Neural progenitor cell (in vitro differentiated cells): ENCODE measurements at regions not wholly inside any gene's neighbourhood (a gene's known extent, or its start where the extent isn't known, plus 50 kb on each side); places are given as distances from the start of the nearest gene placed in this dataset.

Source experiments
- DNase-seq: peaks from one replicate; pipeline ENCODE4 v3.0.0-alpha.2; 2016; ENCODE audit warnings: low spot score
- H2AFZ ChIP-seq: fragments of 200-600 bp; sonication (generic); replicated peaks from 2 replicates; pipeline ENCODE4 v1.6.1; 2016; ENCODE audit warnings: antibody characterized with exemption
- H3F3A ChIP-seq: fragments of 200-600 bp; sonication (generic); 2 replicates; pipeline ENCODE4 v1.6.1; 2016; ENCODE audit warnings: antibody characterized with exemption, low read depth
- H3K27ac ChIP-seq: fragments of 200-600 bp; sonication (generic); 2 replicates; pipeline ENCODE4 v1.5.1; 2016; ENCODE audit warnings: mild to moderate bottlenecking
- H3K27me3 ChIP-seq: fragments of 200-600 bp; sonication (generic); 2 replicates; pipeline ENCODE4 v1.6.1; 2016; ENCODE audit warnings: mild to moderate bottlenecking, moderate library complexity
- H3K36me3 ChIP-seq: fragments of 200-600 bp; sonication (generic); 2 replicates; pipeline ENCODE4 v1.5.1; 2016
- H3K4me1 ChIP-seq: fragments of 200-600 bp; sonication (generic); 2 replicates; pipeline ENCODE4 v1.6.1; 2016; ENCODE audit warnings: mixed run types
- H3K4me2 ChIP-seq: fragments of 200-600 bp; sonication (generic); 2 replicates; pipeline ENCODE4 v1.6.1; 2016
- H3K4me3 ChIP-seq: fragments of 200-600 bp; sonication (generic); 2 replicates; pipeline ENCODE4 v1.5.1; 2016
- H3K79me2 ChIP-seq: fragments of 200-600 bp; sonication (generic); 2 replicates; pipeline ENCODE4 v1.6.1; 2016; ENCODE audit warnings: low read depth
- H3K9ac ChIP-seq: fragments of 200-600 bp; sonication (generic); 2 replicates; pipeline ENCODE4 v1.6.1; 2016
- H3K9me3 ChIP-seq: fragments of 200-600 bp; sonication (generic); 2 replicates; pipeline ENCODE4 v1.5.1; 2016; ENCODE audit warnings: low read depth
- H4K20me1 ChIP-seq: fragments of 200-600 bp; sonication (generic); 2 replicates; pipeline ENCODE4 v1.6.1; 2016; ENCODE audit warnings: low read depth
- H3K27ac Mint-ChIP-seq: 3 replicates; pipeline ENCODE4 v1.8.0; 2021; ENCODE audit warnings: mixed read lengths
- H3K27me3 Mint-ChIP-seq: 2 replicates; pipeline ENCODE4 v1.8.0; 2022; ENCODE audit warnings: low read depth, mild to moderate bottlenecking, inconsistent platforms, moderate library complexity, mixed read lengths; ENCODE audit not compliant: insufficient read depth
- H3K36me3 Mint-ChIP-seq: 3 replicates; pipeline ENCODE4 v1.8.0; 2021; ENCODE audit warnings: mixed read lengths
- H3K4me1 Mint-ChIP-seq: 3 replicates; pipeline ENCODE4 v1.8.0; 2021; ENCODE audit warnings: mixed read lengths
- H3K4me3 Mint-ChIP-seq: 3 replicates; pipeline ENCODE4 v1.8.0; 2021; ENCODE audit warnings: mild to moderate bottlenecking, moderate library complexity, mixed read lengths
- H3K9me3 Mint-ChIP-seq: 3 replicates; pipeline ENCODE4 v1.8.0; 2020; ENCODE audit warnings: mixed read lengths
- CTCF ChIP-seq: fragments of 200-600 bp; sonication (generic); IDR thresholded peaks from 2 replicates; pipeline ENCODE4 v1.5.1; 2017; ENCODE audit warnings: antibody characterized with exemption, mild to moderate bottlenecking
- EZH2 ChIP-seq: fragments of 200-600 bp; sonication (generic); IDR thresholded peaks from 2 replicates; pipeline ENCODE4 v1.6.1; 2017; ENCODE audit warnings: antibody characterized with exemption, mild to moderate bottlenecking, moderate library complexity
- EZH2phosphoT487 ChIP-seq: fragments of 200-600 bp; sonication (generic); IDR thresholded peaks from 2 replicates; pipeline ENCODE4 v1.6.1; 2017; ENCODE audit warnings: antibody characterized with exemption

GRCh38 chr13:73751290-73751689 is 382.9 kb downstream of the KLF12 start:
- peaks cover 9% of the 10 kb centered on the region for H3K4me1 Mint-ChIP-seq

DNA sequence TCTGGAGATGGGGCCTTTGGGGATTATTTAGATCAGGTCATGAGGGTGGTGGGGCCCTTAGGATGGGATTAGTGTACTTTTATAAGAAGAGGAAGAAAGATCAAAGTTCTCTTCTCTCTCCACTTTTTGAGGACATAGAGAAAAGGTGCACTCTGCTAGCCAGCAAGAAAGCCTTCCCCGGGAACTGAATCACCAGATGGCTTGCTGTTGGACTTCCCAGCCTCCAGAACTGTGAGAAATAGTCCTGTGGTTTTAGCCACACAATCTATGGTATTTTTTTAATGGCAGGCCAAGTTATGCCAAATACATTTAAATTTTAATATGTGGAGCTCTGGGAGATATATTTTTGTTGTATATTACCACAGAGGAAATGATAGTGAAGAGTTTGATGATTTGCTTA is 385.8 kb downstream of the KLF12 start:
- Histone ChIP-seq H3K9ac (no peak overlapping the region), H3K4me2 (no peak overlapping the region), H3K4me3 (no peak overlapping the region), H3K79me2 (no peaks in the 10 kb centered on the region), H3K9me3 (no peaks in the 10 kb centered on the region), H4K20me1 (no peaks in the 10 kb centered on the region), H2AFZ (no peak overlapping the region), H3K4me1 (peaks cover 11% of the 10 kb centered on the region), H3K27ac (no peak overlapping the region), H3K36me3 (no peaks in the 10 kb centered on the region), H3F3A (peaks cover 19% of the 10 kb centered on the region), H3K27me3 (no peaks in the 10 kb centered on the region)
- peaks cover 29% of the 10 kb centered on the region for H3K36me3 Mint-ChIP-seq
- no peak for DNase-seq
- H3K27ac Mint-ChIP-seq: no peak overlapping the region
- no peak for TF ChIP-seq CTCF
- TF ChIP-seq EZH2phosphoT487: no peak
- TF ChIP-seq EZH2: no peak
- H3K4me3 Mint-ChIP-seq: no peak overlapping the region
- H3K9me3 Mint-ChIP-seq: peaks cover 6% of the 10 kb centered on the region
- H3K27me3 Mint-ChIP-seq: no peaks in the 10 kb centered on the region
- peaks cover 5% of the 10 kb centered on the region for H3K4me1 Mint-ChIP-seq

More at GRCh38 chr13:73751290-73751689, 382.9 kb downstream of the KLF12 start:
- H2AFZ ChIP-seq: no peak overlapping the region
- Mint-ChIP-seq H3K36me3 (peaks cover 25% of the 10 kb centered on the region), H3K27me3 (no peaks in the 10 kb centered on the region), H3K9me3 (peaks cover 6% of the 10 kb centered on the region), H3K27ac (no peak overlapping the region), H3K4me3 (no peak overlapping the region)
- H3K27me3 ChIP-seq: no peaks in the 10 kb centered on the region
- H3F3A ChIP-seq: peaks cover 19% of the 10 kb centered on the region
- peaks cover 11% of the 10 kb centered on the region for H3K4me1 ChIP-seq
- no peak overlapping the region for H3K9ac ChIP-seq
- no peaks in the 10 kb centered on the region for H4K20me1 ChIP-seq
- no peaks in the 10 kb centered on the region for H3K36me3 ChIP-seq
- H3K4me2 ChIP-seq: no peak overlapping the region
- H3K79me2 ChIP-seq: no peaks in the 10 kb centered on the region
- no peak for DNase-seq
- no peak overlapping the region for H3K4me3 ChIP-seq
- TF ChIP-seq EZH2 (no peak), EZH2phosphoT487 (no peak), CTCF (no peak)
- H3K9me3 ChIP-seq: no peaks in the 10 kb centered on the region
- no peak overlapping the region for H3K27ac ChIP-seq

DNA sequence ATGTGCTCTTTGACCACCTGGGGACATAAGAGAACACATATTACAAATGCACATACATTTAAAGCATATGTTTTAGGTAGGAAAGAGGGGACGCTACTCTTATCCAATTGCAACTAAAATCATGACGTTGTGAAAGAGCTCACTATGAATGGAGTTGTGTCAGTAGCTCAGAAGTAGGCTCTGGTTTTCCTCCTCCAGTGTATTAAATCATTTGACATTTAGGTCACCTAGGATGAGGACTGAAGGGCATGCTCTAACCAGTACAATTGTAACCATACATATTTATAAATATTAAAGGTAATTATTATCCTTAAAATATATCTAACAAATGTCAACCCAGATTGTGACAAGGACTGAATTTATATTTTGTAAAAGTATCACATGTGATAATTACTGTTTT is 389.0 kb downstream of the KLF12 start:
- Mint-ChIP-seq H3K27ac (no peak overlapping the region), H3K4me3 (no peak overlapping the region), H3K27me3 (no peaks in the 10 kb centered on the region), H3K36me3 (peaks cover 23% of the 10 kb centered on the region), H3K4me1 (peaks cover 24% of the 10 kb centered on the region), H3K9me3 (peaks cover 6% of the 10 kb centered on the region)
- H3K27me3 ChIP-seq: no peaks in the 10 kb centered on the region
- TF ChIP-seq EZH2phosphoT487: no peak
- no peak for TF ChIP-seq CTCF
- no peak for TF ChIP-seq EZH2
- no peaks in the 10 kb centered on the region for H4K20me1 ChIP-seq
- H3K9ac ChIP-seq: no peak overlapping the region
- peaks cover 28% of the 10 kb centered on the region for H3F3A ChIP-seq
- no peaks in the 10 kb centered on the region for H3K9me3 ChIP-seq
- H2AFZ ChIP-seq: no peak overlapping the region
- H3K27ac ChIP-seq: no peak overlapping the region
- no peaks in the 10 kb centered on the region for H3K36me3 ChIP-seq
- H3K4me1 ChIP-seq: peaks cover 30% of the 10 kb centered on the region
- H3K4me2 ChIP-seq: no peak overlapping the region
- no peak for DNase-seq
- no peaks in the 10 kb centered on the region for H3K79me2 ChIP-seq
- H3K4me3 ChIP-seq: no peak overlapping the region
